ENCODE measurements at regions not wholly inside any gene's neighbourhood (a gene's known extent, or its start where the extent isn't known, plus 50 kb on each side); places are given as distances from the start of the nearest gene placed in this dataset.

- Histone ChIP-seq H3K4me1 (ENCODE audit: control insufficient read depth in 1 of 2, insufficient read depth in 2 of 2, low read length in 2 of 2) (no peaks in the 10 kb centered on the region), H3K4me3 (ENCODE audit: low read length in 2 of 2) (no peak overlapping the region), H3K36me3 (ENCODE audit: control insufficient read depth in 1 of 2, insufficient read depth in 2 of 2, low read length in 1 of 2) (no peaks in the 10 kb centered on the region), H3K27ac (ENCODE audit: low read depth in 1 of 2, low read length in 2 of 2) (no peak overlapping the region), H3K9me3 (ENCODE audit: control insufficient read depth, low read length) (no peaks in the 10 kb centered on the region), H3K27me3 (ENCODE audit: control insufficient read depth in 1 of 2, insufficient read depth in 2 of 2, low read length in 1 of 2) (no peaks in the 10 kb centered on the region)
- 77 to 81% methylated on average over 1 of the region's 1 CpG for WGBS, 2 donors
- intact Hi-C loops (cut with DNase I), result no loop called here
- DNase-seq, result no peak
- no peak for ATAC-seq (ENCODE audit: low FRiP score)
Observed at GRCh38 chr6:8879334-8879733, 444.0 kb upstream of the SLC35B3 start.

- intact Hi-C loops (cut with DNase I), result no loop called here
- Histone ChIP-seq H3K4me1 (ENCODE audit: control insufficient read depth in 1 of 2, insufficient read depth in 2 of 2, low read length in 2 of 2) (no peaks in the 10 kb centered on the region), H3K36me3 (ENCODE audit: control insufficient read depth in 1 of 2, insufficient read depth in 2 of 2, low read length in 1 of 2) (no peaks in the 10 kb centered on the region), H3K9me3 (ENCODE audit: control insufficient read depth, low read length) (no peaks in the 10 kb centered on the region), H3K27me3 (ENCODE audit: control insufficient read depth in 1 of 2, insufficient read depth in 2 of 2, low read length in 1 of 2) (no peaks in the 10 kb centered on the region), H3K27ac (ENCODE audit: low read depth in 1 of 2, low read length in 2 of 2) (no peak overlapping the region), H3K4me3 (ENCODE audit: low read length in 2 of 2) (no peak overlapping the region)
- WGBS, 2 donors, result 79 to 90% methylated on average over 4 of the region's 4 CpGs
- no peak for DNase-seq
- no peak for ATAC-seq (ENCODE audit: low FRiP score)
Observed at GRCh38 chr6:8875986-8876385, 440.6 kb upstream of the SLC35B3 start.

GRCh38 chr6:8872589-8872988 is 437.2 kb upstream of the SLC35B3 start:
- intact Hi-C loops (cut with DNase I), result no loop called here
- ATAC-seq (ENCODE audit: low FRiP score), result no peak
- no peaks in the 10 kb centered on the region for H3K9me3 ChIP-seq (ENCODE audit: control insufficient read depth, low read length)
- H3K36me3 ChIP-seq (ENCODE audit: control insufficient read depth in 1 of 2, insufficient read depth in 2 of 2, low read length in 1 of 2), result no peaks in the 10 kb centered on the region
- no peak overlapping the region for H3K4me3 ChIP-seq (ENCODE audit: low read length in 2 of 2)
- H3K4me1 ChIP-seq (ENCODE audit: control insufficient read depth in 1 of 2, insufficient read depth in 2 of 2, low read length in 2 of 2), result no peaks in the 10 kb centered on the region
- H3K27me3 ChIP-seq (ENCODE audit: control insufficient read depth in 1 of 2, insufficient read depth in 2 of 2, low read length in 1 of 2), result no peaks in the 10 kb centered on the region
- no peak for DNase-seq
- 69 to 72% methylated on average over 3 of the region's 3 CpGs for WGBS, 2 donors
- no peak overlapping the region for H3K27ac ChIP-seq (ENCODE audit: low read depth in 1 of 2, low read length in 2 of 2)

GRCh38 chr6:8865451-8865850 is 430.1 kb upstream of the SLC35B3 start:
- DNase-seq, result no peak
- no peaks in the 10 kb centered on the region for H3K36me3 ChIP-seq (ENCODE audit: control insufficient read depth in 1 of 2, insufficient read depth in 2 of 2, low read length in 1 of 2)

GRCh38 chr6:8860671-8861070 is 425.3 kb upstream of the SLC35B3 start:
- no peaks in the 10 kb centered on the region for H3K27me3 ChIP-seq (ENCODE audit: control insufficient read depth in 1 of 2, insufficient read depth in 2 of 2, low read length in 1 of 2)
- no peaks in the 10 kb centered on the region for H3K36me3 ChIP-seq (ENCODE audit: control insufficient read depth in 1 of 2, insufficient read depth in 2 of 2, low read length in 1 of 2)
- no peak overlapping the region for H3K4me3 ChIP-seq (ENCODE audit: low read length in 2 of 2)
- no peak overlapping the region for H3K27ac ChIP-seq (ENCODE audit: low read depth in 1 of 2, low read length in 2 of 2)
- no peak for DNase-seq
- H3K4me1 ChIP-seq (ENCODE audit: control insufficient read depth in 1 of 2, insufficient read depth in 2 of 2, low read length in 2 of 2), result no peaks in the 10 kb centered on the region
- no peaks in the 10 kb centered on the region for H3K9me3 ChIP-seq (ENCODE audit: control insufficient read depth, low read length)
- no peak for ATAC-seq (ENCODE audit: low FRiP score)
- intact Hi-C loops (cut with DNase I), result no loop called here

More at GRCh38 chr6:8865451-8865850, 430.1 kb upstream of the SLC35B3 start:
- H3K27me3 ChIP-seq (ENCODE audit: control insufficient read depth in 1 of 2, insufficient read depth in 2 of 2, low read length in 1 of 2), result no peaks in the 10 kb centered on the region
- intact Hi-C loops (cut with DNase I), result no loop called here
- H3K9me3 ChIP-seq (ENCODE audit: control insufficient read depth, low read length), result no peaks in the 10 kb centered on the region
- WGBS, 2 donors, result 83 to 89% methylated on average over 3 of the region's 3 CpGs
- H3K4me1 ChIP-seq (ENCODE audit: control insufficient read depth in 1 of 2, insufficient read depth in 2 of 2, low read length in 2 of 2), result no peaks in the 10 kb centered on the region
- H3K4me3 ChIP-seq (ENCODE audit: low read length in 2 of 2), result no peak overlapping the region
- ATAC-seq (ENCODE audit: low FRiP score), result no peak
- no peak overlapping the region for H3K27ac ChIP-seq (ENCODE audit: low read depth in 1 of 2, low read length in 2 of 2)

- Histone ChIP-seq H3K9me3 (ENCODE audit: control insufficient read depth, low read length) (no peaks in the 10 kb centered on the region), H3K27me3 (ENCODE audit: control insufficient read depth in 1 of 2, insufficient read depth in 2 of 2, low read length in 1 of 2) (no peaks in the 10 kb centered on the region), H3K27ac (ENCODE audit: low read depth in 1 of 2, low read length in 2 of 2) (no peak overlapping the region), H3K36me3 (ENCODE audit: control insufficient read depth in 1 of 2, insufficient read depth in 2 of 2, low read length in 1 of 2) (no peaks in the 10 kb centered on the region), H3K4me3 (ENCODE audit: low read length in 2 of 2) (no peak overlapping the region), H3K4me1 (ENCODE audit: control insufficient read depth in 1 of 2, insufficient read depth in 2 of 2, low read length in 2 of 2) (no peaks in the 10 kb centered on the region)
- WGBS, 2 donors, result 19 to 36% methylated on average over 3 of the region's 3 CpGs
- intact Hi-C loops (cut with DNase I), result no loop called here
- DNase-seq (no peak), ATAC-seq (ENCODE audit: low FRiP score) (no peak)
Observed at GRCh38 chr6:8859501-8859900, 424.2 kb upstream of the SLC35B3 start.

GRCh38 chr6:8858854-8859331 is 423.5 kb upstream of the SLC35B3 start:
- ATAC-seq (ENCODE audit: low FRiP score), result no peak
- DNase-seq, result no peak
- WGBS, 2 donors, result 67 to 68% methylated on average over 4 of the region's 4 CpGs
- Histone ChIP-seq H3K9me3 (ENCODE audit: control insufficient read depth, low read length) (no peaks in the 10 kb centered on the region), H3K27ac (ENCODE audit: low read depth in 1 of 2, low read length in 2 of 2) (no peak overlapping the region), H3K36me3 (ENCODE audit: control insufficient read depth in 1 of 2, insufficient read depth in 2 of 2, low read length in 1 of 2) (no peaks in the 10 kb centered on the region), H3K4me1 (ENCODE audit: control insufficient read depth in 1 of 2, insufficient read depth in 2 of 2, low read length in 2 of 2) (no peaks in the 10 kb centered on the region), H3K4me3 (ENCODE audit: low read length in 2 of 2) (no peak overlapping the region), H3K27me3 (ENCODE audit: control insufficient read depth in 1 of 2, insufficient read depth in 2 of 2, low read length in 1 of 2) (no peaks in the 10 kb centered on the region)
- intact Hi-C loops (cut with DNase I), result no loop called here

- 63 to 70% methylated on average over 2 of the region's 2 CpGs for WGBS, 2 donors
- intact Hi-C loops (cut with DNase I), result no loop called here
- Histone ChIP-seq H3K9me3 (ENCODE audit: control insufficient read depth, low read length) (no peaks in the 10 kb centered on the region), H3K4me1 (ENCODE audit: control insufficient read depth in 1 of 2, insufficient read depth in 2 of 2, low read length in 2 of 2) (no peaks in the 10 kb centered on the region), H3K27ac (ENCODE audit: low read depth in 1 of 2, low read length in 2 of 2) (no peak overlapping the region), H3K27me3 (ENCODE audit: control insufficient read depth in 1 of 2, insufficient read depth in 2 of 2, low read length in 1 of 2) (no peaks in the 10 kb centered on the region), H3K4me3 (ENCODE audit: low read length in 2 of 2) (no peak overlapping the region), H3K36me3 (ENCODE audit: control insufficient read depth in 1 of 2, insufficient read depth in 2 of 2, low read length in 1 of 2) (no peaks in the 10 kb centered on the region)
- ATAC-seq (ENCODE audit: low FRiP score) (no peak), DNase-seq (no peak)
Observed at GRCh38 chr6:8857160-8857559, 421.8 kb upstream of the SLC35B3 start.

- Histone ChIP-seq H3K4me3 (ENCODE audit: low read length in 2 of 2) (no peak overlapping the region), H3K27ac (ENCODE audit: low read depth in 1 of 2, low read length in 2 of 2) (no peak overlapping the region), H3K9me3 (ENCODE audit: control insufficient read depth, low read length) (no peaks in the 10 kb centered on the region), H3K4me1 (ENCODE audit: control insufficient read depth in 1 of 2, insufficient read depth in 2 of 2, low read length in 2 of 2) (no peaks in the 10 kb centered on the region), H3K36me3 (ENCODE audit: control insufficient read depth in 1 of 2, insufficient read depth in 2 of 2, low read length in 1 of 2) (no peaks in the 10 kb centered on the region), H3K27me3 (ENCODE audit: control insufficient read depth in 1 of 2, insufficient read depth in 2 of 2, low read length in 1 of 2) (peaks cover 0 to 2% of the 10 kb centered on the region in 2 donors)
- DNase-seq (no peak), ATAC-seq (ENCODE audit: low FRiP score) (no peak)
- intact Hi-C loops (cut with DNase I), result no loop called here
- WGBS, 2 donors, result 73 to 75% methylated on average over 4 of the region's 4 CpGs
Observed at GRCh38 chr6:8855411-8855810, 420.1 kb upstream of the SLC35B3 start.
